HG03354 (cell line): ENCODE measurements at regions not wholly inside any gene's neighbourhood (a gene's known extent, or its start where the extent isn't known, plus 50 kb on each side); places are given as distances from the start of the nearest gene placed in this dataset.
"Not testable (repeated sequence)": the region's sequence is repeated elsewhere in the genome, so short reads cannot be mapped to it uniquely, and the experiment has no call there.

ENCODE experiments used
- ATAC-seq: cut with Tn5 transposase; IDR thresholded peaks from one replicate; pipeline ENCODE4 v1.9.1; 2021; ENCODE audit warnings: mild to moderate bottlenecking; ENCODE audit not compliant: unreplicated experiment, poor library complexity, severe bottlenecking

DNA sequence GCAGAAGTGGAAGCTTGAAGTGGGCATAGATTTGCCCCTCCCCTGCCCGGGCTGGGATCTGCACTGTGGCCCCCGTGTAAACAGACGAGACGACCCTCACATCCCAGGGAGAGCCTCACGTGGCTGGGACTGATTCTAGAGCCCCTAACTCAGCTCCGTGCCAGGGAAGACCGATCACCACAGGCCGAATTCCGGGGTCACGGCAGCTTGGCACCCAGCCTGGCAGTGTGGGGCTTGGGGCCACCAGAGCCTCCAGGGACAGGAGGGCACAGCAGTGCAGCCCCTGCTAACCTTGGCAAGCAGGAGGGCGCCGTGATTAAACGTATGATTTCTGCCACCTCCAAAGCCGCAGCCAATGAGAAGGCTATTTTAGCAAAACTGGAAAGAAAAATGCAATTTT is 198.7 kb upstream of the ZNF469 start:
- not testable (repeated sequence) for ATAC-seq

GRCh38 chr16:88184566-88185355 is 198.0 kb upstream of the ZNF469 start:
- ATAC-seq, result not testable (repeated sequence)

GRCh38 chr16:88185406-88185805 is 197.4 kb upstream of the ZNF469 start:
- not testable (repeated sequence) for ATAC-seq

- not testable (repeated sequence) for ATAC-seq
These were observed 196.5 kb upstream of the ZNF469 start for GRCh38 chr16:88185976-88186888.

DNA sequence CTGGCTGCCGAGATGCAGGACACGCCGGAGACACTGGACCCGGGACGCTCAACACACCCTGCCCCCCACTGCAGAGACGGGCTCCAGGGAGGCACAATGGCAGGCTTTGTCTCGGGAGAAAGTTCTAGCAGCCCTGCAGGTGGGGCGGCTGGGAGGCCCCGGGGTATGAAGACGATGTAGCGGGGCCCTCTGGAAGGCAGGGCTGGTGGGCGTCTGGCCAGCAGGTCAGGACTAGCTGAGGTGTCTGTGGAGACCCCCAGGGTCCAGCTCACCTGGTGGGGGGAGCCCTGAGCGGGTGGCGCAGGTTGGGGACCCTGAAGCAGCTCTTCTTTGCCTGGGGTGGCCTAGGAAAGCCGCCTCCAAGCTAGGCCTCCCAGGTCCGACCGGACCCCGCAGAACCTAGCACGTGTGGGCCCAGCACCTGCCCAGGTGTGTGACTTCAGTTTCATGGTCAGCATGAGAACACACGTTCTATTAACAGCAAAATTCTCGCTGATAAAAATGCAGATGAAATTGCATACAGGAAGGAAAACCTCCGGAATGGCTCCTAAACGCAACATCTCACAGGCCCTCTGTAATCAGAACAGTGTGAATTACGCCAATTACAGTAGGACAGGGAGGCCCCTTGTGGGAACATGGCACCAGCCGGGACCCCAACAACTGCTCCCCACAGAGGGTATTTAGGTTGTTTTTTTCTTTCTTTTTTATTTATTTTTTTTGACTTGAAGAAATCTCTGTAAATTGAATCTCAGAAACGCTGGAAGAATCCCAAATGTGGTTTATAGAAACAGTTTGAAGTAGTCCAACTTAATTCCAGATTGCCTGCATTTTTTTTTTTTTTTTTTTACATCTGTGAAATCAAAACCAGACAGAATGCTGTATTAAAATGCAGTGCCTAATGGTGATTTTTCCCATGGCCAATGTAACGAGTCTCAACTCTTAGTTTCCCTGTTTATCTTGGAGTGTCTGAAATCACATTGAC is 195.6 kb upstream of the ZNF469 start:
- not testable (repeated sequence) for ATAC-seq

- not testable (repeated sequence) for ATAC-seq
These were observed 194.4 kb upstream of the ZNF469 start for GRCh38 chr16:88188171-88188895.

- not testable (repeated sequence) for ATAC-seq
These were observed 192.1 kb upstream of the ZNF469 start for GRCh38 chr16:88190592-88191095.

DNA sequence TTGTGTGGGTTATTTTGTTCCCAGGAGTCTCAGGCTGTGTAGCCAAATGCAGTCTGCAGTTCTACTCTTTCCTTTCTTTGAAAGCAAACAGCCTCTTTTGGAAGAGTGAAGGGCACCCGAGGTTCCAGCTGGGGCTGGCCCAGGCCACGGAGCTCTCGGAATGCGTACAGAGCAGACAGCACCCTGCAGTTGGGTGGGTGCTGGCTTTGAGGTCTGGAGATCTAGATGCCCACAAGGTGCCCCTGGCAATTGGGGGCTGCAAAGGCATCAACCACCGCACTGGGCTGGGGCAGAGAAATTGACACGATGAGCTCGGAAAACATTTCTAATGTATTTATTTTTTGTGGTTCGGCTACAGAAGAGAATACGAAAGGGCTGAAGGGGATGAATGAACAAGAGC is 191.6 kb upstream of the ZNF469 start:
- ATAC-seq, result not testable (repeated sequence)

DNA sequence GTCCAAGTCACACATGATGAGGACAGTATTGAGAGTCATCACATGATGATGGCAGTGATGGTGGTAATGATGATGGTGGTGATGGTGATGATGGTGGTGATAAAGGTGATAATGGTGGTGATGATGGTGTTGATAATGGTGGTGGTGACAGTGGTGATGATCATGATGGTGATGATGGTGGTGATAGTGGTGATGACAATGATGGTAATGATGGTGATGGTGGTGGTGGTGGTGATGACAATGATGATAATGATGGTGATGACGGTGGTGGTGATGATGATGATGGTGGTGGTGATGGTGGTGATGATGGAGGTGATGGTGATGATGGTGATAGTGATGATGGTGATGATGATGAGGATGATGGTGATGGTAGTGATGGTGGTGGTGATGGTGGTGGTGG is 190.2 kb upstream of the ZNF469 start:
- ATAC-seq, result no peak

DNA sequence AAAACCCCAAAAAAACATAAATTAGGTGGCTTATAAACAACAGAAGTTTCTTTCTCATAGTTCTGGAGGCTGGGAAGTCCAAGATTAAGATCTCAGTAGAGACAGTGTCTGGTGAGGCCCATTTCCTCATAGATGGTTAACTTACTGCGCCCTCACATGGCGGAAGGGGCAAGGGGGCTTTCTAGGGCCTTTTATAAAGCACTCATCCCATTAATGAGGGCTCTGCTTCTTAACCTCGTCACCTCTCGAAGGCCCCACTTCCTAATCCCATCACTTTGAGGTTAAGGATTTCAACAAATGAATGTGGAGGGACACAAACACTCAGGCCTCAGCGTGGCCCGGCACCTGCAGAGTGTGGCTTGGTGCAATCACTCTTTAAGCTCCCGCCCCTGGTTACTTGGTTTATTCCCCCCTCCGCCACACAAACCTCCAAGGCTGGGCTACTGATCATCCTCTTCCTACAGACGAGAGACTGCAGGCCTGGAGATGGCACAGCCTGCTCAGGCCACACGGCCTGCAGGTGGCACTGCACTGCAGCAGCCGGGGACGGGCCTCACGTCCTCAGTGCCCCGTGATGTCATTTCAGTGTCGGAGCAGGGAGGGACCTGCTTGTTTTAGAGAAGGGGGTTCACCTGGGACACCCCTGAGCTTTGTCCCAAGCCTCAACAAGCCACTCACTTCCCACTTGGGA is 188.9 kb upstream of the ZNF469 start:
- ATAC-seq, result not testable (repeated sequence)

DNA sequence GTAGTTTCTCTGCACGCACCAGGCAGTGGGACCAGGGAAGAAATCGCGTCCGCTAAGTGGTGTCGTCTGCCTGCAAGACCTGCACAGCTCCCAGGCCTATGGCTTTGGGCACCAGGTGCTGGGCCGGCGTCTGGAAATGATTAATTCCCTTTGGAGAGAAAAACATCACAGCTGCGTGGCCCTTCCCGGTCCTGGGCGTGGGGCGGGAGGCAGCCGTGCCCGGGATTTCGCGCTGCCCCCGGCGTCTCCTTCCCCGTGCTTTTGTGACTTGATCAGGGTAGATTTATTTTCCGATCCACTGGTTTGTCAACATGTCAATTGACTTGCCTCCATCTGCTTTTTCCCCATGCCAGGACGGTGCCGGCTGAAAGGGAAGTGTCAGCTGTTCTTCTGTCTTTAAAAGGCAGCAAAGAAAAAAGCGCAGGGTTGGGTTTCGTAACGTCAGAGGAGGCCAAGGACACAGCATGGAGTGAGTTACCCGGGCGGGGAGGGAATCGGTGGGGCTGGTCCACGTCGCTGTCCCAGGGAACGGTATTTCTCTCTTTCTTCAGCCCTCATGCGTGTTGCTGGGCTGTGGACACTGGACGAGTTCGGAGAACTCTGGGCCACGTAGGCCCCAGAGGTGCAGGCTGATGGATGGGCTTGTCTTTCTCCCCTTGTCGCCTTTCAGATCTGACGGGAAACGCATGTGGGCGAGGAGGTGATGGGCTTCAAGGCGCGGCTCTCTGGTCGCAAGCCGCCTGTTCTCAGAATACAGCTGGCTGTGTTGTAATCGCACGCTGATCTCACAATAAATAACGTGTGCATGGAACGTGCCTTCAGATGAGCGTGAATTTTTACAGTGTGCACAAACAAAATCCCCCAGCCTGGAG is 188.1 kb upstream of the ZNF469 start:
- ATAC-seq, result no peak

DNA sequence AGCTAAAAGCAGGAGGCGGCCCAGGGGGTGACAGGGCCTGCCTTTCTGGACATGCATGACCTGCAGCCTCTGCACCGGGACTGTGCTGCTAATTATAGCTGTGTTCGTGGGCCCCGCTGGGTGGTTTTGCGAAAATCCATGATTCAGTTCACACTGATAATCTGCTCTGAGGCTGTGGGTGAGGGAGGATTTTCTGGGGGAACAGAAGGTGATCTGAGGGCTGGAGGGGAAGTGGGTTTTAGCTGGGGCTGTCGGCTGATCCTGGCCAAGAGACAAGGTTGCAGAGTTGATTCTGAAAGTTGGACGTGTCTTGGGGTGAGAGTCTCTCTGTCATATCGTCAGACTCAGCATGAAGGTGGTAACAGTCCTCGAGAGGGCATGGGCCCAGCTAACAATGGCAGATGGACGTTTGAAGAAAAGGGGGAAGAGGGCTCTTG is 187.5 kb upstream of the ZNF469 start:
- no peak for ATAC-seq

DNA sequence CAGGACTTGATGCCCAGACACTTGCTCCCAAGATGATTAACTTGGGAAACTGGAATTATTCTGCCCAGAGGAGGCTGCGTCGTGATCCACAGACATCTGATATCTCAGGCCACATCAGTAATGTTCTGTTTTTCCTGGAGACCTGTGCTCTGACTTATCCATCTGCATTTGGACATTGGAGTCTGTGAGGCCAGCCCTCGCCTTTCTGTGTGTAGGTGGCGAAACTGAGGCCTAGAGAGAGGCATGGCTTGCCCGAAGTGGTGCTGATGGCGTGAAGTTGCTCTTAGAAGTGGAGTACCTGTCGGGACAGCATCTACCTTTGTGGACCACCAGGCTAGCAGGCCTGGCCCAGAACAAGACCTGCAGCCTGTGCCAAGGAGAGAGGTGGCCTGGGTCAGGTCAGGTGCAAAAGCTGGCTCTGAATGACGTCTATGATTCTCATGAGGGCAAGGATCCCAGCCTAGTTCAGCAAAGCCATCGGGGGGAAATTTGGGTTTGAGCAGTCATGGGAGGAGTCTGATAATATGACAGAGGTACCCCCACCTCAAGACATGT is 186.8 kb upstream of the ZNF469 start:
- no peak for ATAC-seq

DNA sequence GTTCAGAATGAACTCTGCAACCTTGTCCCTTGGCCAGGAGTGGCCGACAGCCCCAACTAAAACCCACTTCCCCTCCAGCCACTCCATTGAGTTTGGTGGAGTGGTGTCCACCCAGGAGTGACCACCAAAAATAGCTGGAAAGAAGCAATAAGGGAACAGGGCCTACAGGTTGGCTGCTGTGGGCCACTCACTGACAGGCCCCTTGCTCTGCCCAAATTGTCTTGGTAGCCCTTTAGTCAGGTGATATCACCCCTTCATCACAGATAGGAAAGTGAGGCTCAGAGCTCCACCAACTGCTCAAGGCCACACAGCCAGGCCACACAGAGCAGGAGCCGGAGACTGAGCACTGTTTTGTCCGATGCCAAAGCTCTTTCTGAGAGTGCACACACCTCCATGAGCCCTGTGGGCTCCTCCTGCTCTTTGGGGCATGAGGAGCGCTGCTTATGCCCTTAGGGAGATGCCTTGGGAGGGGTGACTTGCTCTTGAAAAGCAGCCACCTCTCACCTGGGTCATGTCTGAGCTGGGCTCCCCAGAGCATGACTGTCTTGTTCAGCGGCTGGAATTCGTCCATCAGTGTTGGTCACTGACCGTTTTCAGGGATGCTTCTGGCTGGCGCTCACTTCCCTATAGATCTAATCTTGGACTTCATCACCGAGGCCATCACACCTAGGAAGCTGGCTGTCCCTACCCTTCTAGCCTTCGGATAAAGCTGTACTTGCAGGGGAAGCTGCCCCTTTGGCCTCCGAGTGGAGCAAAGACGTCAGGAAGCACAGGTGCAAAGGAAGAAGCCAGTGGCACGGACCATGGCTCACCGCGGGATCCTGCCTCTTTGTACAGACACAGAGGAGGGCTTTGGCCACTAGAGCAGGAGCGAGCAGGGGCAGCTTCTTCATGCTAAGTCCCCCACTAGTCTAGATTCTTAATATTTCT is 186.0 kb upstream of the ZNF469 start:
- ATAC-seq, result no peak

- ATAC-seq, result no peak
These were observed 185.0 kb upstream of the ZNF469 start for GRCh38 chr16:88197481-88198456.
